ENCODE measurements at regions not wholly inside any gene's neighbourhood (a gene's known extent, or its start where the extent isn't known, plus 50 kb on each side); places are given as distances from the start of the nearest gene placed in this dataset.

- no peak for TF ChIP-seq CTCF (IDR thresholded peaks at IDR 0.05)
- TF ChIP-seq EP300 (IDR thresholded peaks at IDR 0.05): no peak
- no peak for TF ChIP-seq POLR2A (IDR thresholded peaks at IDR 0.05)
- no peak for TF ChIP-seq POLR2AphosphoS5 (IDR thresholded peaks at IDR 0.05)
Measured at GRCh38 chr1:60672449-60672848, 409.9 kb upstream of the NFIA start.
